GM23338 (cell line): ENCODE measurements at regions not wholly inside any gene's neighbourhood (a gene's known extent, or its start where the extent isn't known, plus 50 kb on each side); places are given as distances from the start of the nearest gene placed in this dataset.

Experiments
- CREB1 ChIP-seq: fragments of 250-450 bp; sonication (Bioruptor Pico); IDR thresholded peaks from 2 replicates; pipeline ENCODE4 v1.5.0; 2020; ENCODE audit warnings: low read depth, mild to moderate bottlenecking, moderate library complexity
- EZH2phosphoT487 ChIP-seq: fragments of 200-600 bp; sonication (generic); IDR thresholded peaks from one replicate; pipeline ENCODE4 v1.8.1; 2018; ENCODE audit warnings: antibody characterized with exemption; ENCODE audit not compliant: unreplicated experiment
- TF ChIP-seq, protein P1 (sequence below): fragments of 250-450 bp; sonication (Bioruptor Pico); IDR thresholded peaks from 2 replicates; pipeline ENCODE4 v1.5.0; 2020; ENCODE audit warnings: mild to moderate bottlenecking, moderate library complexity
- TF ChIP-seq, protein P2 (sequence below): IDR thresholded peaks from one replicate; pipeline ENCODE4 v1.6.1; 2018; ENCODE audit warnings: antibody characterized with exemption; ENCODE audit not compliant: unreplicated experiment
- TF ChIP-seq, protein P3 (sequence below): IDR thresholded peaks from 2 replicates; pipeline ENCODE4 v1.6.1; 2016; ENCODE audit warnings: antibody characterized with exemption

DNA sequence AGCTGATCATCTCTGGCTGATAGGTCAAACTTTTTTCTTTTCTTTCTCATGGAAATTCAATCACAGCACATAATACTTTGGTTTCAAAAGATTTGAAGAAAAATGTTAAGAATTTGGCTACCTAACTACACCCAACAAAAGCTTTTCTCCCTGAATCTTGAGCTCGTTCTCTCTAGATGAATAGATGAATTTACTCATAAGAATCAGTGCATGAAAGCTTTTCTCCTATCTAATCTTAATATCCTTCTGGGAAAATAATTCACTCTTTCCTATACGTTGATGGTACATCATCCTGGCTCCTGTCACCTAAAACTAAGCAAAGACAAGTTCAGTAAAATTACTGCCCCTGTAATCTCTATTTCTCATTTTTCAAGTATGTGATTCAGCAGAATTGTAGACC is 1479.1 kb downstream of the DPP10 start (continued):
- TF ChIP-seq, protein P1, sequence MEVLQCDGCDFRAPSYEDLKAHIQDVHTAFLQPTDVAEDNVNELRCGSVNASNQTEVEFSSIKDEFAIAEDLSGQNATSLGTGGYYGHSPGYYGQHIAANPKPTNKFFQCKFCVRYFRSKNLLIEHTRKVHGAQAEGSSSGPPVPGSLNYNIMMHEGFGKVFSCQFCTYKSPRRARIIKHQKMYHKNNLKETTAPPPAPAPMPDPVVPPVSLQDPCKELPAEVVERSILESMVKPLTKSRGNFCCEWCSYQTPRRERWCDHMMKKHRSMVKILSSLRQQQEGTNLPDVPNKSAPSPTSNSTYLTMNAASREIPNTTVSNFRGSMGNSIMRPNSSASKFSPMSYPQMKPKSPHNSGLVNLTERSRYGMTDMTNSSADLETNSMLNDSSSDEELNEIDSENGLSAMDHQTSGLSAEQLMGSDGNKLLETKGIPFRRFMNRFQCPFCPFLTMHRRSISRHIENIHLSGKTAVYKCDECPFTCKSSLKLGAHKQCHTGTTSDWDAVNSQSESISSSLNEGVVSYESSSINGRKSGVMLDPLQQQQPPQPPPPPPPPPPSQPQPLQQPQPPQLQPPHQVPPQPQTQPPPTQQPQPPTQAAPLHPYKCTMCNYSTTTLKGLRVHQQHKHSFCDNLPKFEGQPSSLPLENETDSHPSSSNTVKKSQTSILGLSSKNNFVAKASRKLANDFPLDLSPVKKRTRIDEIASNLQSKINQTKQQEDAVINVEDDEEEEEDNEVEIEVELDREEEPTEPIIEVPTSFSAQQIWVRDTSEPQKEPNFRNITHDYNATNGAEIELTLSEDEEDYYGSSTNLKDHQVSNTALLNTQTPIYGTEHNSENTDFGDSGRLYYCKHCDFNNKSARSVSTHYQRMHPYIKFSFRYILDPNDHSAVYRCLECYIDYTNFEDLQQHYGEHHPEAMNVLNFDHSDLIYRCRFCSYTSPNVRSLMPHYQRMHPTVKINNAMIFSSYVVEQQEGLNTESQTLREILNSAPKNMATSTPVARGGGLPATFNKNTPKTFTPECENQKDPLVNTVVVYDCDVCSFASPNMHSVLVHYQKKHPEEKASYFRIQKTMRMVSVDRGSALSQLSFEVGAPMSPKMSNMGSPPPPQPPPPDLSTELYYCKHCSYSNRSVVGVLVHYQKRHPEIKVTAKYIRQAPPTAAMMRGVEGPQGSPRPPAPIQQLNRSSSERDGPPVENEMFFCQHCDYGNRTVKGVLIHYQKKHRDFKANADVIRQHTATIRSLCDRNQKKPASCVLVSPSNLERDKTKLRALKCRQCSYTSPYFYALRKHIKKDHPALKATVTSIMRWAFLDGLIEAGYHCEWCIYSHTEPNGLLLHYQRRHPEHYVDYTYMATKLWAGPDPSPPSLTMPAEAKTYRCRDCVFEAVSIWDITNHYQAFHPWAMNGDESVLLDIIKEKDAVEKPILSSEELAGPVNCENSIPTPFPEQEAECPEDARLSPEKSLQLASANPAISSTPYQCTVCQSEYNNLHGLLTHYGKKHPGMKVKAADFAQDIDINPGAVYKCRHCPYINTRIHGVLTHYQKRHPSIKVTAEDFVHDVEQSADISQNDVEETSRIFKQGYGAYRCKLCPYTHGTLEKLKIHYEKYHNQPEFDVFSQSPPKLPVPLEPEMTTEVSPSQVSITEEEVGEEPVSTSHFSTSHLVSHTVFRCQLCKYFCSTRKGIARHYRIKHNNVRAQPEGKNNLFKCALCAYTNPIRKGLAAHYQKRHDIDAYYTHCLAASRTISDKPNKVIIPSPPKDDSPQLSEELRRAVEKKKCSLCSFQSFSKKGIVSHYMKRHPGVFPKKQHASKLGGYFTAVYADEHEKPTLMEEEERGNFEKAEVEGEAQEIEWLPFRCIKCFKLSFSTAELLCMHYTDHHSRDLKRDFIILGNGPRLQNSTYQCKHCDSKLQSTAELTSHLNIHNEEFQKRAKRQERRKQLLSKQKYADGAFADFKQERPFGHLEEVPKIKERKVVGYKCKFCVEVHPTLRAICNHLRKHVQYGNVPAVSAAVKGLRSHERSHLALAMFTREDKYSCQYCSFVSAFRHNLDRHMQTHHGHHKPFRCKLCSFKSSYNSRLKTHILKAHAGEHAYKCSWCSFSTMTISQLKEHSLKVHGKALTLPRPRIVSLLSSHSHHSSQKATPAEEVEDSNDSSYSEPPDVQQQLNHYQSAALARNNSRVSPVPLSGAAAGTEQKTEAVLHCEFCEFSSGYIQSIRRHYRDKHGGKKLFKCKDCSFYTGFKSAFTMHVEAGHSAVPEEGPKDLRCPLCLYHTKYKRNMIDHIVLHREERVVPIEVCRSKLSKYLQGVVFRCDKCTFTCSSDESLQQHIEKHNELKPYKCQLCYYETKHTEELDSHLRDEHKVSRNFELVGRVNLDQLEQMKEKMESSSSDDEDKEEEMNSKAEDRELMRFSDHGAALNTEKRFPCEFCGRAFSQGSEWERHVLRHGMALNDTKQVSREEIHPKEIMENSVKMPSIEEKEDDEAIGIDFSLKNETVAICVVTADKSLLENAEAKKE: no peak
- TF ChIP-seq CREB1 (no peak), EZH2phosphoT487 (no peak)
- TF ChIP-seq, protein P2, sequence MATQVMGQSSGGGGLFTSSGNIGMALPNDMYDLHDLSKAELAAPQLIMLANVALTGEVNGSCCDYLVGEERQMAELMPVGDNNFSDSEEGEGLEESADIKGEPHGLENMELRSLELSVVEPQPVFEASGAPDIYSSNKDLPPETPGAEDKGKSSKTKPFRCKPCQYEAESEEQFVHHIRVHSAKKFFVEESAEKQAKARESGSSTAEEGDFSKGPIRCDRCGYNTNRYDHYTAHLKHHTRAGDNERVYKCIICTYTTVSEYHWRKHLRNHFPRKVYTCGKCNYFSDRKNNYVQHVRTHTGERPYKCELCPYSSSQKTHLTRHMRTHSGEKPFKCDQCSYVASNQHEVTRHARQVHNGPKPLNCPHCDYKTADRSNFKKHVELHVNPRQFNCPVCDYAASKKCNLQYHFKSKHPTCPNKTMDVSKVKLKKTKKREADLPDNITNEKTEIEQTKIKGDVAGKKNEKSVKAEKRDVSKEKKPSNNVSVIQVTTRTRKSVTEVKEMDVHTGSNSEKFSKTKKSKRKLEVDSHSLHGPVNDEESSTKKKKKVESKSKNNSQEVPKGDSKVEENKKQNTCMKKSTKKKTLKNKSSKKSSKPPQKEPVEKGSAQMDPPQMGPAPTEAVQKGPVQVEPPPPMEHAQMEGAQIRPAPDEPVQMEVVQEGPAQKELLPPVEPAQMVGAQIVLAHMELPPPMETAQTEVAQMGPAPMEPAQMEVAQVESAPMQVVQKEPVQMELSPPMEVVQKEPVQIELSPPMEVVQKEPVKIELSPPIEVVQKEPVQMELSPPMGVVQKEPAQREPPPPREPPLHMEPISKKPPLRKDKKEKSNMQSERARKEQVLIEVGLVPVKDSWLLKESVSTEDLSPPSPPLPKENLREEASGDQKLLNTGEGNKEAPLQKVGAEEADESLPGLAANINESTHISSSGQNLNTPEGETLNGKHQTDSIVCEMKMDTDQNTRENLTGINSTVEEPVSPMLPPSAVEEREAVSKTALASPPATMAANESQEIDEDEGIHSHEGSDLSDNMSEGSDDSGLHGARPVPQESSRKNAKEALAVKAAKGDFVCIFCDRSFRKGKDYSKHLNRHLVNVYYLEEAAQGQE: no peak
- TF ChIP-seq, protein P3, sequence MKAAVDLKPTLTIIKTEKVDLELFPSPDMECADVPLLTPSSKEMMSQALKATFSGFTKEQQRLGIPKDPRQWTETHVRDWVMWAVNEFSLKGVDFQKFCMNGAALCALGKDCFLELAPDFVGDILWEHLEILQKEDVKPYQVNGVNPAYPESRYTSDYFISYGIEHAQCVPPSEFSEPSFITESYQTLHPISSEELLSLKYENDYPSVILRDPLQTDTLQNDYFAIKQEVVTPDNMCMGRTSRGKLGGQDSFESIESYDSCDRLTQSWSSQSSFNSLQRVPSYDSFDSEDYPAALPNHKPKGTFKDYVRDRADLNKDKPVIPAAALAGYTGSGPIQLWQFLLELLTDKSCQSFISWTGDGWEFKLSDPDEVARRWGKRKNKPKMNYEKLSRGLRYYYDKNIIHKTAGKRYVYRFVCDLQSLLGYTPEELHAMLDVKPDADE: no peak
